Keratinocyte (primary cell): ENCODE measurements at regions not wholly inside any gene's neighbourhood (a gene's known extent, or its start where the extent isn't known, plus 50 kb on each side); places are given as distances from the start of the nearest gene placed in this dataset.

ENCODE experiments used
- EZH2 ChIP-seq: IDR thresholded peaks from one replicate; pipeline ENCODE4 v1.6.1; 2012; ENCODE audit warnings: inconsistent platforms, mild to moderate bottlenecking, low read length, moderate library complexity
- TF ChIP-seq, protein P1 (sequence below), 3 experiments: IDR thresholded peaks in 1 of 3; conservative IDR thresholded peaks in 1 of 3; optimal IDR thresholded peaks in 1 of 3; 2 replicates in 2 of 3; 3 replicates in 1 of 3; pipeline versions ENCODE3 to v1.5.1; 2011; ENCODE audit warnings: low read length in 3 of 3, mild to moderate bottlenecking in 3 of 3, moderate library complexity in 2 of 3, control low read depth in 1 of 3, inconsistent platforms in 1 of 3; ENCODE audit not compliant: insufficient read depth in 2 of 3; ENCODE audit errors: extremely low read depth in 1 of 3

DNA sequence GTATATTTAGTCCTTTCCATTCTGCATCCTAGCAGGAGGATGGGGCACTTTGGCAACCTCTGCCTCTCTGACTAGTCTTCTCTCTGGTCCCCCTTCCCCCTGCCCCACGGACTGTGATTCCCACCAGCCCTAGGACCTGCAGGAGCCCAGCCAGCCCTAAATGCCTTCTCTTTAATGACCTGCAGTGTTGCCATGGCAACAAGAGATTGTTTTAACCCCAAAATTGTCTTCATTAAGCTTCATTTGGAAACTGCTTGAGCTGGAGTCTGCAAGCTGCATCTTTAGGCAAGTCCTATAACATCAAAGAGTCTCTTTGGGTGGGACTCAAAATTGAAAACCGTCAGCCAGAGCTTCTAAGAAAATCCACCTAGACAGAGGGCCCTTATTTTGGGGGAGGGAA lies 59.7 kb upstream of the ANKRD34C start:
- TF ChIP-seq, protein P1, sequence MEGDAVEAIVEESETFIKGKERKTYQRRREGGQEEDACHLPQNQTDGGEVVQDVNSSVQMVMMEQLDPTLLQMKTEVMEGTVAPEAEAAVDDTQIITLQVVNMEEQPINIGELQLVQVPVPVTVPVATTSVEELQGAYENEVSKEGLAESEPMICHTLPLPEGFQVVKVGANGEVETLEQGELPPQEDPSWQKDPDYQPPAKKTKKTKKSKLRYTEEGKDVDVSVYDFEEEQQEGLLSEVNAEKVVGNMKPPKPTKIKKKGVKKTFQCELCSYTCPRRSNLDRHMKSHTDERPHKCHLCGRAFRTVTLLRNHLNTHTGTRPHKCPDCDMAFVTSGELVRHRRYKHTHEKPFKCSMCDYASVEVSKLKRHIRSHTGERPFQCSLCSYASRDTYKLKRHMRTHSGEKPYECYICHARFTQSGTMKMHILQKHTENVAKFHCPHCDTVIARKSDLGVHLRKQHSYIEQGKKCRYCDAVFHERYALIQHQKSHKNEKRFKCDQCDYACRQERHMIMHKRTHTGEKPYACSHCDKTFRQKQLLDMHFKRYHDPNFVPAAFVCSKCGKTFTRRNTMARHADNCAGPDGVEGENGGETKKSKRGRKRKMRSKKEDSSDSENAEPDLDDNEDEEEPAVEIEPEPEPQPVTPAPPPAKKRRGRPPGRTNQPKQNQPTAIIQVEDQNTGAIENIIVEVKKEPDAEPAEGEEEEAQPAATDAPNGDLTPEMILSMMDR (optimal IDR thresholded peaks at IDR 0.05 in 1 of 3, IDR thresholded peaks at IDR 0.05 in 1 of 3, conservative IDR thresholded peaks at IDR 0.05 in 1 of 3; ENCODE audit: extremely low read depth in 1 of 3, insufficient read depth in 2 of 3, low read length in 3 of 3) = no peak
- no peak for TF ChIP-seq EZH2
